IMR-90 (cell line): ENCODE measurements at regions not wholly inside any gene's neighbourhood (a gene's known extent, or its start where the extent isn't known, plus 50 kb on each side); places are given as distances from the start of the nearest gene placed in this dataset.

Experiments
- ATAC-seq: fragments of 200-7000 bp; cut with Tn5 transposase; 2 replicates; pipeline ENCODE4 v1.9.1; 2020; ENCODE audit warnings: low read depth, mild to moderate bottlenecking, moderate library complexity
- BruUV-seq: library from RNA; stranded (reverse); fragments of 400-500 nt; replicated peaks from 2 replicates; lab custom pipeline; 2021; lab: Mats Ljungman, UMichigan
- CTCF ChIA-PET: fragments of 300-600 bp; formaldehyde crosslinking; extraction: SDS; loops from one replicate; lab custom pipeline; 2021; ENCODE audit warnings: antibody characterized with exemption; lab: Yijun Ruan, JAX
- POLR2A ChIA-PET: fragments of 300-600 bp; sonication (Branson Sonifier 250); formaldehyde crosslinking; loops from one replicate; lab custom pipeline; 2022; ENCODE audit warnings: antibody characterized with exemption; ENCODE audit not compliant: unreplicated experiment; lab: Charles Lee
- DNase-seq: peaks from one replicate; pipeline ENCODE4 v3.0.0; 2013
- H2AFZ ChIP-seq: replicated peaks from 2 replicates; pipeline ENCODE3; 2013; ENCODE audit warnings: low read length, mild to moderate bottlenecking; ENCODE audit not compliant: poor library complexity
- H2AK5ac ChIP-seq: 2 replicates; pipeline ENCODE4 v1.6.1; 2013; ENCODE audit warnings: low read depth, low read length, inconsistent platforms
- H2AK9ac ChIP-seq: replicated peaks from 2 replicates; pipeline ENCODE3; 2013; ENCODE audit warnings: mild to moderate bottlenecking, low read depth, low read length, moderate library complexity; ENCODE audit not compliant: poor library complexity
- H2BK120ac ChIP-seq: 2 replicates; pipeline ENCODE4 v1.6.1; 2013; ENCODE audit warnings: low read depth, low read length, inconsistent platforms
- H2BK15ac ChIP-seq: 3 replicates; pipeline ENCODE4 v1.6.1; 2013; ENCODE audit warnings: low read depth, low read length, inconsistent platforms
- H2BK20ac ChIP-seq: 2 replicates; pipeline ENCODE4 v1.6.1; 2013; ENCODE audit warnings: low read depth, mild to moderate bottlenecking, inconsistent platforms, low read length, moderate library complexity
- H2BK5ac ChIP-seq: 2 replicates; pipeline ENCODE4 v1.6.1; 2013; ENCODE audit warnings: mild to moderate bottlenecking, low read depth, low read length, inconsistent platforms; ENCODE audit not compliant: poor library complexity, severe bottlenecking
- H3K14ac ChIP-seq: replicated peaks from 2 replicates; pipeline ENCODE4 v1.6.1; 2013; ENCODE audit warnings: low read depth, low read length, inconsistent platforms
- H3K18ac ChIP-seq: 2 replicates; pipeline ENCODE4 v1.6.1; 2013; ENCODE audit warnings: low read depth, low read length, control low read depth
- H3K23ac ChIP-seq: 2 replicates; pipeline ENCODE4 v1.6.1; 2013; ENCODE audit warnings: low read depth, low read length, inconsistent platforms
- H3K27ac ChIP-seq: 2 replicates; pipeline ENCODE4 v1.5.1; 2013; ENCODE audit warnings: mild to moderate bottlenecking, control low read depth, low read length; ENCODE audit not compliant: insufficient read depth
- H3K27me3 ChIP-seq: 2 replicates; pipeline ENCODE4 v1.6.1; 2013; ENCODE audit warnings: low read length; ENCODE audit not compliant: control insufficient read depth, insufficient read depth
- H3K36me3 ChIP-seq: 2 replicates; pipeline ENCODE4 v1.6.1; 2013; ENCODE audit warnings: low read length, mixed read lengths; ENCODE audit not compliant: control insufficient read depth, insufficient read depth
- H3K4ac ChIP-seq: 2 replicates; pipeline ENCODE4 v1.6.1; 2013; ENCODE audit warnings: low read depth, low read length, inconsistent platforms
- H3K4me1 ChIP-seq: 2 replicates; pipeline ENCODE4 v1.6.1; 2013; ENCODE audit warnings: low read length, mixed read lengths; ENCODE audit not compliant: control insufficient read depth, insufficient read depth
- H3K4me2 ChIP-seq: 2 replicates; pipeline ENCODE4 v1.6.1; 2013; ENCODE audit warnings: low read depth, mild to moderate bottlenecking, control low read depth, low read length, moderate library complexity
- H3K4me3 ChIP-seq: 2 replicates; pipeline ENCODE4 v1.5.1; 2013; ENCODE audit warnings: low read depth, mild to moderate bottlenecking, control low read depth, low read length, moderate library complexity; ENCODE audit not compliant: insufficient read depth
- H3K56ac ChIP-seq: 2 replicates; pipeline ENCODE4 v1.6.1; 2013; ENCODE audit warnings: low read length, inconsistent platforms; ENCODE audit not compliant: insufficient read depth; ENCODE audit errors: extremely low read depth
- H3K79me1 ChIP-seq, 2 experiments: 2 replicates each; pipeline ENCODE4 v1.6.1; 2013; ENCODE audit warnings: low read length in 2 of 2, inconsistent platforms in 1 of 2, low read depth in 1 of 2
- H3K9ac ChIP-seq: 2 replicates; pipeline ENCODE4 v1.6.1; 2013; ENCODE audit warnings: low read depth, low read length, control low read depth
- H3K9me1 ChIP-seq: 2 replicates; pipeline ENCODE4 v1.6.1; 2013; ENCODE audit warnings: low read length, inconsistent platforms; ENCODE audit not compliant: insufficient read depth
- H3K9me3 ChIP-seq: 2 replicates; pipeline ENCODE4 v1.6.1; 2013; ENCODE audit warnings: low read length; ENCODE audit not compliant: control insufficient read depth, insufficient read depth
- H4K20me1 ChIP-seq: 2 replicates; pipeline ENCODE4 v1.6.1; 2013; ENCODE audit warnings: low read length, inconsistent platforms; ENCODE audit not compliant: insufficient read depth
- H4K5ac ChIP-seq: 2 replicates; pipeline ENCODE4 v1.6.1; 2013; ENCODE audit warnings: mild to moderate bottlenecking, low read depth, low read length, control low read depth
- H4K8ac ChIP-seq, 2 experiments: 2 replicates each; pipeline ENCODE4 v1.6.1; 2013; ENCODE audit warnings: low read depth in 2 of 2, low read length in 2 of 2, control low read depth in 1 of 2, inconsistent platforms in 1 of 2
- H4K91ac ChIP-seq: 2 replicates; pipeline ENCODE4 v1.6.1; 2013; ENCODE audit warnings: low read depth, low read length, inconsistent platforms; ENCODE audit not compliant: insufficient read depth
- BHLHE40 ChIP-seq: fragments of 150-350 bp; IDR thresholded peaks from 2 replicates; pipeline ENCODE4 v1.6.1; 2016; ENCODE audit warnings: mild to moderate bottlenecking, low read depth, low read length
- CEBPB ChIP-seq: IDR thresholded peaks from 2 replicates; pipeline ENCODE4 v1.6.1; 2012; ENCODE audit warnings: low read depth, low read length, improper control_type of control experiment
- CHD1 ChIP-seq: IDR thresholded peaks from 2 replicates; pipeline ENCODE4 v1.6.1; 2012; ENCODE audit warnings: low read depth, low read length, improper control_type of control experiment
- ELK1 ChIP-seq: fragments of 150-350 bp; IDR thresholded peaks from 2 replicates; pipeline ENCODE4 v1.6.1; 2016; ENCODE audit warnings: low read depth, mild to moderate bottlenecking, low read length, moderate library complexity, borderline replicate concordance
- FOS ChIP-seq: fragments of 150-350 bp; IDR thresholded peaks from 2 replicates; pipeline ENCODE4 v1.6.1; 2016; ENCODE audit warnings: low read depth, low read length
- NFE2L2 ChIP-seq: fragments of 150-350 bp; IDR thresholded peaks from 2 replicates; pipeline ENCODE4 v1.6.1; 2016; ENCODE audit warnings: low read depth, mild to moderate bottlenecking, low read length
- POLR2A ChIP-seq: IDR thresholded peaks from 2 replicates; pipeline ENCODE4 v1.6.1; 2012; ENCODE audit warnings: mild to moderate bottlenecking, low read depth, low read length
- RAD21 ChIP-seq: IDR thresholded peaks from 2 replicates; pipeline ENCODE4 v1.6.1; 2012; ENCODE audit warnings: low read length, improper control_type of control experiment
- RCOR1 ChIP-seq: IDR thresholded peaks from 2 replicates; pipeline ENCODE4 v1.6.1; 2012; ENCODE audit warnings: mild to moderate bottlenecking, low read length, improper control_type of control experiment; ENCODE audit not compliant: insufficient replicate concordance
- SMC3 ChIP-seq: fragments of 150-350 bp; IDR thresholded peaks from 2 replicates; pipeline ENCODE4 v1.6.1; 2016; ENCODE audit warnings: low read depth, mild to moderate bottlenecking, antibody characterized with exemption, low read length, moderate library complexity
- WGBS, 2 experiments: methylation state at CpG; one replicate each; pipeline versions ENCODE4 v1.1.5 to v1.1.7; 2013; ENCODE audit warnings: missing lambda C conversion rate in 2 of 2; ENCODE audit not compliant: insufficient read length in 1 of 2; ENCODE audit errors: extremely low coverage in 2 of 2; 5-methylcytosine and 5-hydroxymethylcytosine counted together
- dilution Hi-C: fragments of 300-500 bp; cut with HindIII; formaldehyde crosslinking; loops from one replicate; pipeline ENCODE4 v1.14.3; 2018; ENCODE audit warnings: low sequenced_read_pairs; ENCODE audit not compliant: unreplicated experiment
- in situ Hi-C: fragments of 300-500 bp; cut with MboI; formaldehyde crosslinking; loops from 3 replicates; pipeline ENCODE4 v1.14.3; 2019; ENCODE audit warnings: low sequenced_read_pairs, inconsistent platforms, mixed read lengths
- intact Hi-C: fragments of 100-400 bp; cut with micrococcal nuclease; formaldehyde crosslinking; loops from 2 replicates; pipeline ENCODE4 v1.10.0; 2022
- TF ChIP-seq, protein P1 (sequence below): fragments of 150-350 bp; IDR thresholded peaks from 2 replicates; pipeline ENCODE4 v1.6.1; 2017; ENCODE audit warnings: mild to moderate bottlenecking, antibody characterized with exemption, low read length, low read depth

- peak overlapping the region; percentile 48; the same call in 1 of the 2 replicates for H2AK5ac ChIP-seq
- intact Hi-C loops (no loop called here), in situ Hi-C loops (no loop called here), dilution Hi-C loops (no loop called here)
- ChIA-PET CTCF (no interaction called here), POLR2A (no interaction called here)
- H3K9me1 ChIP-seq = peaks cover 9% of the 10 kb centered on the region; the same call in 1 of the 2 replicates
- 0 out of 2 replicates have a peak overlapping the region, but pooled peaks have one; percentile 36 for H3K14ac ChIP-seq
- BruUV-seq = no TSS peak
- H2AK9ac ChIP-seq = no peak overlapping the region
- no peak overlapping the region for H2BK120ac ChIP-seq
- 53% methylated on average over 12 of the region's 19 CpGs; no CpG with 5 or more reads in 1 of the 2 experiments for WGBS, 2 experiments
- no peaks in the 10 kb centered on the region for H3K36me3 ChIP-seq
- no peak overlapping the region for H2BK5ac ChIP-seq
- no peak overlapping the region for H4K5ac ChIP-seq
- H3K23ac ChIP-seq = no peak overlapping the region
- no peak overlapping the region for H3K4ac ChIP-seq
- no peak overlapping the region for H2BK20ac ChIP-seq
- peaks cover 16% of the 10 kb centered on the region for H3K4me1 ChIP-seq
- H4K91ac ChIP-seq = no peak overlapping the region
- no peak overlapping the region for H4K8ac ChIP-seq
- 0 out of 2 replicates have a peak, but pooled peaks cover 3% of the 10 kb centered on the region for H4K20me1 ChIP-seq
- DNase-seq (no peak), ATAC-seq (no peak)
- H3K9me3 ChIP-seq = no peaks in the 10 kb centered on the region
- no peak overlapping the region for H3K9ac ChIP-seq
- H3K56ac ChIP-seq = no peak overlapping the region
- no peaks in the 10 kb centered on the region; the same call in 1 of the 2 replicates for H3K27me3 ChIP-seq
- H2BK15ac ChIP-seq = no peak overlapping the region
- no peak overlapping the region for H3K4me3 ChIP-seq
- H3K18ac ChIP-seq = no peak overlapping the region
- TF ChIP-seq FOS (no peak), NFE2L2 (no peak), RAD21 (no peak), CEBPB (no peak), POLR2A (no peak), BHLHE40 (no peak), ELK1 (no peak), RCOR1 (no peak), CHD1 (no peak), SMC3 (no peak)
- TF ChIP-seq, protein P1, sequence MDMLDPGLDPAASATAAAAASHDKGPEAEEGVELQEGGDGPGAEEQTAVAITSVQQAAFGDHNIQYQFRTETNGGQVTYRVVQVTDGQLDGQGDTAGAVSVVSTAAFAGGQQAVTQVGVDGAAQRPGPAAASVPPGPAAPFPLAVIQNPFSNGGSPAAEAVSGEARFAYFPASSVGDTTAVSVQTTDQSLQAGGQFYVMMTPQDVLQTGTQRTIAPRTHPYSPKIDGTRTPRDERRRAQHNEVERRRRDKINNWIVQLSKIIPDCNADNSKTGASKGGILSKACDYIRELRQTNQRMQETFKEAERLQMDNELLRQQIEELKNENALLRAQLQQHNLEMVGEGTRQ = no peak
- no peak overlapping the region for H3K27ac ChIP-seq
- H2AFZ ChIP-seq = no peak overlapping the region
- no peak overlapping the region for H3K4me2 ChIP-seq
- H3K79me1 ChIP-seq = no peaks in the 10 kb centered on the region
Measured at GRCh38 chr5:139740138-139740991, 55.2 kb upstream of the PSD2 start.
